Skin epidermis (tissue), 12 donors: ENCODE measurements at regions not wholly inside any gene's neighbourhood (a gene's known extent, or its start where the extent isn't known, plus 50 kb on each side); places are given as distances from the start of the nearest gene placed in this dataset.
"Not testable (repeated sequence)": the region's sequence is repeated elsewhere in the genome, so short reads cannot be mapped to it uniquely, and the experiment has no call there.

ENCODE experiments used
- H3K27ac ChIP-seq, 21 experiments: fragments of 200-600 bp; sonication (generic) in 11 of 21; one replicate each; pipeline ENCODE4 v1.5.0; 2020; ENCODE audit warnings: mild to moderate bottlenecking in 3 of 21, inconsistent platforms in 2 of 21, moderate library complexity in 2 of 21
- H3K4me3 ChIP-seq, 7 experiments: fragments of 200-600 bp; sonication (generic) in 2 of 7; one replicate each; pipeline ENCODE4 v1.5.0; 2020; ENCODE audit warnings: inconsistent platforms in 2 of 7, mild to moderate bottlenecking in 2 of 7, moderate library complexity in 1 of 7

GRCh38 chr4:155017426-155017825 is 191.0 kb upstream of the NPY2R start:
- no peak overlapping the region for H3K27ac ChIP-seq

GRCh38 chr4:155025762-155026457 is 182.5 kb upstream of the NPY2R start:
- no peak overlapping the region for H3K4me3 ChIP-seq
- no peak overlapping the region for H3K27ac ChIP-seq

More at GRCh38 chr4:155017426-155017825, 191.0 kb upstream of the NPY2R start:
- no peak overlapping the region for H3K4me3 ChIP-seq

- Histone ChIP-seq H3K4me3 (no peak overlapping the region), H3K27ac (no peak overlapping the region)
These were observed 181.7 kb upstream of the NPY2R start for GRCh38 chr4:155026715-155027114.

GRCh38 chr4:155032521-155033229 is 175.8 kb upstream of the NPY2R start:
- no peak overlapping the region for H3K27ac ChIP-seq
- no peak overlapping the region for H3K4me3 ChIP-seq

- H3K4me3 ChIP-seq = no peak overlapping the region
- no peak overlapping the region for H3K27ac ChIP-seq
These were observed 174.8 kb upstream of the NPY2R start for GRCh38 chr4:155033604-155034003.

GRCh38 chr4:155037031-155037430 is 171.4 kb upstream of the NPY2R start:
- no peak overlapping the region for H3K4me3 ChIP-seq

GRCh38 chr4:155038459-155038858 is 170.0 kb upstream of the NPY2R start:
- no peak overlapping the region for H3K27ac ChIP-seq
- H3K4me3 ChIP-seq = no peak overlapping the region

More at GRCh38 chr4:155037031-155037430, 171.4 kb upstream of the NPY2R start:
- no peak overlapping the region for H3K27ac ChIP-seq

- Histone ChIP-seq H3K27ac (no peak overlapping the region), H3K4me3 (no peak overlapping the region)
These were observed 169.3 kb upstream of the NPY2R start for GRCh38 chr4:155039162-155039561.

GRCh38 chr4:155040031-155040430 is 168.4 kb upstream of the NPY2R start:
- no peak overlapping the region for H3K4me3 ChIP-seq
- no peak overlapping the region for H3K27ac ChIP-seq

- no peak overlapping the region for H3K4me3 ChIP-seq
- H3K27ac ChIP-seq = no peak overlapping the region
These were observed 166.4 kb upstream of the NPY2R start for GRCh38 chr4:155042014-155042413.

GRCh38 chr4:155044251-155044650 is 164.2 kb upstream of the NPY2R start:
- not testable (repeated sequence) for H3K27ac ChIP-seq, H3K4me3 ChIP-seq

GRCh38 chr4:155047755-155048154 is 160.7 kb upstream of the NPY2R start:
- Histone ChIP-seq H3K4me3 (no peak overlapping the region), H3K27ac (no peak overlapping the region)

- H3K4me3 ChIP-seq, H3K27ac ChIP-seq: not testable (repeated sequence)
These were observed 154.4 kb upstream of the NPY2R start for GRCh38 chr4:155054042-155054441.

GRCh38 chr4:155060419-155060818 is 148.0 kb upstream of the NPY2R start:
- H3K27ac ChIP-seq = no peak overlapping the region
- no peak overlapping the region for H3K4me3 ChIP-seq

GRCh38 chr4:155060873-155061272 is 147.6 kb upstream of the NPY2R start:
- H3K4me3 ChIP-seq = no peak overlapping the region

GRCh38 chr4:155062948-155063347 is 145.5 kb upstream of the NPY2R start:
- Histone ChIP-seq H3K4me3 (no peak overlapping the region), H3K27ac (no peak overlapping the region)

More at GRCh38 chr4:155060873-155061272, 147.6 kb upstream of the NPY2R start:
- H3K27ac ChIP-seq = no peak overlapping the region

- H3K4me3 ChIP-seq, H3K27ac ChIP-seq: not testable (repeated sequence)
These were observed 143.5 kb upstream of the NPY2R start for GRCh38 chr4:155064934-155065333.

- no peak overlapping the region for H3K27ac ChIP-seq
These were observed 141.6 kb upstream of the NPY2R start for GRCh38 chr4:155066871-155067270.

GRCh38 chr4:155071962-155072361 is 136.5 kb upstream of the NPY2R start:
- H3K4me3 ChIP-seq = no peak overlapping the region
- H3K27ac ChIP-seq = no peak overlapping the region

More at GRCh38 chr4:155066871-155067270, 141.6 kb upstream of the NPY2R start:
- H3K4me3 ChIP-seq = no peak overlapping the region

- Histone ChIP-seq H3K4me3 (no peak overlapping the region), H3K27ac (no peak overlapping the region)
These were observed 136.0 kb upstream of the NPY2R start for GRCh38 chr4:155072417-155072816.

- Histone ChIP-seq H3K27ac (no peak overlapping the region), H3K4me3 (no peak overlapping the region)
These were observed 134.6 kb upstream of the NPY2R start for GRCh38 chr4:155073852-155074251.
